ENCODE measurements at regions not wholly inside any gene's neighbourhood (a gene's known extent, or its start where the extent isn't known, plus 50 kb on each side); places are given as distances from the start of the nearest gene placed in this dataset.

DNA sequence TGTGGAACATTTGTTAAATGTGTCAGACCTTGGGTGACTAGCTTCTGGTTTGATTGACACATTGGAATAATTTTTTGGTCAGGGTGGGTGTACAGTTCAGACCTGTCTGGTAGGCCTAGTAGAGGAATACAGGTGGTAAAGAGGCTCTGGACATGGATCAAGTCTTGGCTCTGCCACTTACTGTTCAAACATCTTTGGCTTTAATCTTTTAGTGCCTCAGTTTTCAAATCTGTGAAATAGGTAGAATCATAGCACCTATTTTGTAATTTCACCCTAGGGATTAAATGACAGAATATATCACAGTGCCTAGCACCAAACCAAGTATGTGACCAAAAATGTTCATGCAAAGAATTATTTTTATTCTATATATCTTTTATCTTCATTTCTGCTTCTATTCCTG is 340.4 kb downstream of the RPS6KC1 start:
- no peak for TF ChIP-seq BHLHE40 (IDR thresholded peaks at IDR 0.05; ENCODE audit: borderline replicate concordance)
- TF ChIP-seq NFRKB (IDR thresholded peaks at IDR 0.05), result no peak
- TF ChIP-seq TARDBP (IDR thresholded peaks at IDR 0.05), result no peak
